ENCODE measurements at regions not wholly inside any gene's neighbourhood (a gene's known extent, or its start where the extent isn't known, plus 50 kb on each side); places are given as distances from the start of the nearest gene placed in this dataset.
"Not testable (repeated sequence)": the region's sequence is repeated elsewhere in the genome, so short reads cannot be mapped to it uniquely, and the experiment has no call there.

GRCh38 chr12:70083677-70084020 is 159.6 kb upstream of the CNOT2 start:
- no peak overlapping the region for H3K4me2 ChIP-seq
- H3K9me2 ChIP-seq (ENCODE audit: insufficient read depth): no peaks in the 10 kb centered on the region
- no peak for DNase-seq
- H3F3A ChIP-seq (ENCODE audit: insufficient read depth, low read depth): no peaks in the 10 kb centered on the region
- no peaks in the 10 kb centered on the region for H3K36me3 ChIP-seq (ENCODE audit: low read depth)
- CTCF ChIA-PET: no interaction called here
- H3K4me3 ChIP-seq: no peak overlapping the region
- no peaks in the 10 kb centered on the region for H3K79me2 ChIP-seq (ENCODE audit: low read depth)
- intact Hi-C loops (cut with micrococcal nuclease; ENCODE audit: unreplicated experiment): no loop called here
- no peak overlapping the region for H2AFZ ChIP-seq
- no TSS peak for BruUV-seq (replicated peaks)
- H3K9me3 ChIP-seq (ENCODE audit: insufficient read depth, low read depth): no peaks in the 10 kb centered on the region
- POLR2A ChIA-PET (ENCODE audit: unreplicated experiment): no interaction called here
- H3K27ac ChIP-seq: no peak overlapping the region
- H3K27me3 ChIP-seq (ENCODE audit: insufficient read depth, low read depth): no peaks in the 10 kb centered on the region
- H3K4me1 ChIP-seq (replicated peaks; ENCODE audit: insufficient read depth): no peaks in the 10 kb centered on the region
- no peak for TF ChIP-seq EZH2 (IDR thresholded peaks at IDR 0.05; ENCODE audit: low read depth)
- TF ChIP-seq, protein P1, sequence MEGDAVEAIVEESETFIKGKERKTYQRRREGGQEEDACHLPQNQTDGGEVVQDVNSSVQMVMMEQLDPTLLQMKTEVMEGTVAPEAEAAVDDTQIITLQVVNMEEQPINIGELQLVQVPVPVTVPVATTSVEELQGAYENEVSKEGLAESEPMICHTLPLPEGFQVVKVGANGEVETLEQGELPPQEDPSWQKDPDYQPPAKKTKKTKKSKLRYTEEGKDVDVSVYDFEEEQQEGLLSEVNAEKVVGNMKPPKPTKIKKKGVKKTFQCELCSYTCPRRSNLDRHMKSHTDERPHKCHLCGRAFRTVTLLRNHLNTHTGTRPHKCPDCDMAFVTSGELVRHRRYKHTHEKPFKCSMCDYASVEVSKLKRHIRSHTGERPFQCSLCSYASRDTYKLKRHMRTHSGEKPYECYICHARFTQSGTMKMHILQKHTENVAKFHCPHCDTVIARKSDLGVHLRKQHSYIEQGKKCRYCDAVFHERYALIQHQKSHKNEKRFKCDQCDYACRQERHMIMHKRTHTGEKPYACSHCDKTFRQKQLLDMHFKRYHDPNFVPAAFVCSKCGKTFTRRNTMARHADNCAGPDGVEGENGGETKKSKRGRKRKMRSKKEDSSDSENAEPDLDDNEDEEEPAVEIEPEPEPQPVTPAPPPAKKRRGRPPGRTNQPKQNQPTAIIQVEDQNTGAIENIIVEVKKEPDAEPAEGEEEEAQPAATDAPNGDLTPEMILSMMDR (conservative IDR thresholded peaks at IDR 0.05): no peak
- H4K20me1 ChIP-seq (ENCODE audit: insufficient read depth): no peaks in the 10 kb centered on the region

DNA sequence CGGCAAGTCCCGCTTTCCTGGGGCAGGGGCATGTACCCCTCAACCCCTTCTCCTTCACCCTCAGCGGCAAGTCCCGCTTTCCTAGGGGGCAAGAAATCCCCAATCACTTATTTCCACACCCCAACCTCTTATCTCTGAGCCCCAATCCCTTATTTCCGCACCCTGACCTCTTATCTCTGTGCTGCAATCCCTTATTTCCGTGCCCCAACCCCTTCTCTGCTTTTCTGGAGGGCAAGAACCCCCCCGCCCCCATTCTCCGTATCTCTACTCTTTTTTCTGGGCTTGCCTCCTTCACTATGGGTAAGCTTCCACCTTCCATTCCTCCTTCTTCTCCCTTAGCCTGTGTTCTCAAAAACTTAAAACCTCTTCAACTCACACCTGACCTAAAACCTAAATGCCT is 156.9 kb upstream of the CNOT2 start:
- intact Hi-C loops (cut with micrococcal nuclease; ENCODE audit: unreplicated experiment): not testable (repeated sequence)

GRCh38 chr12:70091021-70091521 is 152.2 kb upstream of the CNOT2 start:
- intact Hi-C loops (cut with micrococcal nuclease; ENCODE audit: unreplicated experiment): no loop called here
- no peaks in the 10 kb centered on the region; the same call in 1 of the 2 replicates for H3K9me3 ChIP-seq (ENCODE audit: insufficient read depth, low read depth)
- H3K4me2 ChIP-seq: no peak overlapping the region
- POLR2A ChIA-PET (ENCODE audit: unreplicated experiment): no interaction called here
- no peaks in the 10 kb centered on the region for H3K9me2 ChIP-seq (ENCODE audit: insufficient read depth)
- H3K4me3 ChIP-seq: no peak overlapping the region
- H3K27ac ChIP-seq: no peak overlapping the region
- TF ChIP-seq EZH2 (IDR thresholded peaks at IDR 0.05; ENCODE audit: low read depth): no peak
- TF ChIP-seq, protein P1 (conservative IDR thresholded peaks at IDR 0.05): no peak
- no TSS peak for BruUV-seq (replicated peaks)
- CTCF ChIA-PET: no interaction called here
- no peaks in the 10 kb centered on the region for H3K27me3 ChIP-seq (ENCODE audit: insufficient read depth, low read depth)
- no peaks in the 10 kb centered on the region for H4K20me1 ChIP-seq (ENCODE audit: insufficient read depth)
- H3K36me3 ChIP-seq (ENCODE audit: low read depth): no peaks in the 10 kb centered on the region
- H3F3A ChIP-seq (ENCODE audit: insufficient read depth, low read depth): no peaks in the 10 kb centered on the region
- H3K79me2 ChIP-seq (ENCODE audit: low read depth): no peaks in the 10 kb centered on the region
- DNase-seq: no peak
- H3K4me1 ChIP-seq (replicated peaks; ENCODE audit: insufficient read depth): no peaks in the 10 kb centered on the region
- H2AFZ ChIP-seq: no peak overlapping the region

More for the DNA sequence above, 156.9 kb upstream of the CNOT2 start:
- H3K4me1 ChIP-seq (replicated peaks; ENCODE audit: insufficient read depth); H4K20me1 ChIP-seq (ENCODE audit: insufficient read depth); H3K4me2 ChIP-seq; H3K9me2 ChIP-seq (ENCODE audit: insufficient read depth); H3K9me3 ChIP-seq (ENCODE audit: insufficient read depth, low read depth); H3F3A ChIP-seq (ENCODE audit: insufficient read depth, low read depth); H3K79me2 ChIP-seq (ENCODE audit: low read depth); CTCF ChIA-PET; H2AFZ ChIP-seq; BruUV-seq (replicated peaks); POLR2A ChIA-PET (ENCODE audit: unreplicated experiment); H3K27ac ChIP-seq; H3K36me3 ChIP-seq (ENCODE audit: low read depth); H3K4me3 ChIP-seq; H3K27me3 ChIP-seq (ENCODE audit: insufficient read depth, low read depth); DNase-seq: not testable (repeated sequence)

GRCh38 chr12:70094467-70094866 is 148.8 kb upstream of the CNOT2 start:
- Histone ChIP-seq H4K20me1 (ENCODE audit: insufficient read depth) (no peaks in the 10 kb centered on the region), H3K9me2 (ENCODE audit: insufficient read depth) (no peaks in the 10 kb centered on the region), H3K4me3 (no peak overlapping the region), H3K27ac (no peak overlapping the region), H3K36me3 (ENCODE audit: low read depth) (no peaks in the 10 kb centered on the region), H2AFZ (peak overlapping the region; percentile 39; the same call in 1 of the 2 replicates), H3K9me3 (ENCODE audit: insufficient read depth, low read depth) (no peaks in the 10 kb centered on the region; the same call in 1 of the 2 replicates), H3F3A (ENCODE audit: insufficient read depth, low read depth) (no peaks in the 10 kb centered on the region), H3K4me2 (no peak overlapping the region), H3K27me3 (ENCODE audit: insufficient read depth, low read depth) (no peaks in the 10 kb centered on the region), H3K4me1 (replicated peaks; ENCODE audit: insufficient read depth) (no peaks in the 10 kb centered on the region), H3K79me2 (ENCODE audit: low read depth) (no peaks in the 10 kb centered on the region)
- intact Hi-C loops (cut with micrococcal nuclease; ENCODE audit: unreplicated experiment): no loop called here
- CTCF ChIA-PET: interaction anchor here (0.5 kb wide), 1 partner anchor 107 kb away, joined by 3 read pairs; no protein-coding TSS in a partner anchor
- POLR2A ChIA-PET (ENCODE audit: unreplicated experiment): interaction anchor here (0.6 kb wide), 1 partner anchor 668 kb away, joined by 3 read pairs; no protein-coding TSS in a partner anchor
- DNase-seq: no peak
- TF ChIP-seq, protein P1 (conservative IDR thresholded peaks at IDR 0.05): no peak
- BruUV-seq (replicated peaks): no TSS peak

Data from PC-9 (cell line).